ENCODE measurements at regions not wholly inside any gene's neighbourhood (a gene's known extent, or its start where the extent isn't known, plus 50 kb on each side); places are given as distances from the start of the nearest gene placed in this dataset.
"Not testable (repeated sequence)": the region's sequence is repeated elsewhere in the genome, so short reads cannot be mapped to it uniquely, and the experiment has no call there.

- H4K12ac ChIP-seq (ENCODE audit: low read depth, low read length): no peak overlapping the region
- no peak overlapping the region for H2BK5ac ChIP-seq (ENCODE audit: low read depth, low read length, poor library complexity)
- no peaks in the 10 kb centered on the region for H3K9me3 ChIP-seq (ENCODE audit: insufficient read depth, low read depth, low read length)
- H3K27ac ChIP-seq (ENCODE audit: low read depth, low read length): no peak overlapping the region
- H2AK5ac ChIP-seq (ENCODE audit: low read length): no peak overlapping the region
- H3K18ac ChIP-seq (ENCODE audit: low read length): no peak overlapping the region
- H3K79me1 ChIP-seq (ENCODE audit: low read length): no peaks in the 10 kb centered on the region
- H3K23ac ChIP-seq (ENCODE audit: low read length): no peak overlapping the region
- H4K8ac ChIP-seq (ENCODE audit: low read depth, low read length): no peak overlapping the region
- H3K4me1 ChIP-seq (ENCODE audit: control insufficient read depth in 1 of 2, insufficient read depth in 2 of 2, low read length in 2 of 2): peaks cover 0 to 3% of the 10 kb centered on the region in 2 experiments
- H2BK120ac ChIP-seq (ENCODE audit: insufficient read depth, low read length, poor library complexity): no peak overlapping the region
- no peak overlapping the region for H2AFZ ChIP-seq (ENCODE audit: insufficient read depth, low read length, poor library complexity)
- no peak overlapping the region for H3K4ac ChIP-seq (ENCODE audit: low read depth, low read length)
- H3K9ac ChIP-seq (ENCODE audit: low read length): no peak overlapping the region
- WGBS (ENCODE audit: extremely low coverage, insufficient coverage, insufficient read length): no CpG with 5 or more reads among the region's 5 CpGs
- H3K27me3 ChIP-seq (ENCODE audit: insufficient read depth, low read length): no peaks in the 10 kb centered on the region
- DNase-seq: no peak
- H3K4me3 ChIP-seq (ENCODE audit: low read depth, low read length): no peak overlapping the region
- H4K91ac ChIP-seq (ENCODE audit: low read depth, low read length): no peak overlapping the region
- no peak overlapping the region for H2BK12ac ChIP-seq (ENCODE audit: low read length)
- no peaks in the 10 kb centered on the region for H3K79me2 ChIP-seq (ENCODE audit: control insufficient read depth, insufficient read depth, low read length, poor library complexity)
- no peaks in the 10 kb centered on the region for H3K36me3 ChIP-seq (ENCODE audit: control insufficient read depth in 1 of 2, insufficient read depth in 2 of 2, low read length in 2 of 2)
- no peak overlapping the region for H3K4me2 ChIP-seq (ENCODE audit: low read length)
- no peak overlapping the region for H3K14ac ChIP-seq (ENCODE audit: low read length)
Observed at GRCh38 chr11:82404981-82405380, 328.7 kb downstream of the FAM181B start.

- Histone ChIP-seq H3K4ac (ENCODE audit: low read depth, low read length) (no peak overlapping the region), H2BK5ac (ENCODE audit: low read depth, low read length, poor library complexity) (no peak overlapping the region), H2AFZ (ENCODE audit: insufficient read depth, low read length, poor library complexity) (no peak overlapping the region), H2AK5ac (ENCODE audit: low read length) (no peak overlapping the region), H4K12ac (ENCODE audit: low read depth, low read length) (no peak overlapping the region), H3K4me3 (ENCODE audit: low read depth, low read length) (no peak overlapping the region), H3K4me2 (ENCODE audit: low read length) (no peak overlapping the region), H3K79me2 (ENCODE audit: control insufficient read depth, insufficient read depth, low read length, poor library complexity) (no peaks in the 10 kb centered on the region), H3K36me3 (ENCODE audit: control insufficient read depth in 1 of 2, insufficient read depth in 2 of 2, low read length in 2 of 2) (no peaks in the 10 kb centered on the region), H3K9me3 (ENCODE audit: insufficient read depth, low read depth, low read length) (no peaks in the 10 kb centered on the region), H3K4me1 (ENCODE audit: control insufficient read depth in 1 of 2, insufficient read depth in 2 of 2, low read length in 2 of 2) (peaks cover 0 to 3% of the 10 kb centered on the region in 2 experiments), H4K91ac (ENCODE audit: low read depth, low read length) (no peak overlapping the region), H4K8ac (ENCODE audit: low read depth, low read length) (no peak overlapping the region), H3K79me1 (ENCODE audit: low read length) (no peaks in the 10 kb centered on the region), H2BK12ac (ENCODE audit: low read length) (no peak overlapping the region), H3K27me3 (ENCODE audit: insufficient read depth, low read length) (no peaks in the 10 kb centered on the region), H2BK120ac (ENCODE audit: insufficient read depth, low read length, poor library complexity) (no peak overlapping the region), H3K27ac (ENCODE audit: low read depth, low read length) (no peak overlapping the region), H3K18ac (ENCODE audit: low read length) (no peak overlapping the region), H3K14ac (ENCODE audit: low read length) (no peak overlapping the region), H3K9ac (ENCODE audit: low read length) (no peak overlapping the region), H3K23ac (ENCODE audit: low read length) (no peak overlapping the region)
- WGBS (ENCODE audit: extremely low coverage, insufficient coverage, insufficient read length): no CpG with 5 or more reads among the region's 49 CpGs
- DNase-seq: peak; percentile 42 to 48
Observed at GRCh38 chr11:82403640-82404305, 329.9 kb downstream of the FAM181B start.

GRCh38 chr11:82398300-82398815 is 335.3 kb downstream of the FAM181B start:
- no peak overlapping the region for H3K18ac ChIP-seq (ENCODE audit: low read length)
- peak overlapping the region; percentile 22 for H3K23ac ChIP-seq (ENCODE audit: low read length)
- no peaks in the 10 kb centered on the region for H3K4me1 ChIP-seq (ENCODE audit: control insufficient read depth in 1 of 2, insufficient read depth in 2 of 2, low read length in 2 of 2)
- H4K8ac ChIP-seq (ENCODE audit: low read depth, low read length): no peak overlapping the region
- H3K9me3 ChIP-seq (ENCODE audit: insufficient read depth, low read depth, low read length): no peaks in the 10 kb centered on the region
- no peak overlapping the region for H3K27ac ChIP-seq (ENCODE audit: low read depth, low read length)
- H3K4me2 ChIP-seq (ENCODE audit: low read length): no peak overlapping the region
- H3K79me2 ChIP-seq (ENCODE audit: control insufficient read depth, insufficient read depth, low read length, poor library complexity): no peaks in the 10 kb centered on the region
- H3K36me3 ChIP-seq (ENCODE audit: control insufficient read depth in 1 of 2, insufficient read depth in 2 of 2, low read length in 2 of 2): no peaks in the 10 kb centered on the region
- no CpG with 5 or more reads among the region's 4 CpGs for WGBS (ENCODE audit: extremely low coverage, insufficient coverage, insufficient read length)
- H3K9ac ChIP-seq (ENCODE audit: low read length): no peak overlapping the region
- no peak overlapping the region for H3K14ac ChIP-seq (ENCODE audit: low read length)
- no peak overlapping the region for H2BK12ac ChIP-seq (ENCODE audit: low read length)
- H3K4me3 ChIP-seq (ENCODE audit: low read depth, low read length): no peak overlapping the region
- no peak overlapping the region for H4K91ac ChIP-seq (ENCODE audit: low read depth, low read length)
- no peak overlapping the region for H3K4ac ChIP-seq (ENCODE audit: low read depth, low read length)
- H2AFZ ChIP-seq (ENCODE audit: insufficient read depth, low read length, poor library complexity): no peak overlapping the region
- peak; percentile 52 to 71 for DNase-seq
- H3K79me1 ChIP-seq (ENCODE audit: low read length): no peaks in the 10 kb centered on the region
- H3K27me3 ChIP-seq (ENCODE audit: insufficient read depth, low read length): no peaks in the 10 kb centered on the region
- H2BK5ac ChIP-seq (ENCODE audit: low read depth, low read length, poor library complexity): no peak overlapping the region
- no peak overlapping the region for H4K12ac ChIP-seq (ENCODE audit: low read depth, low read length)
- no peak overlapping the region for H2AK5ac ChIP-seq (ENCODE audit: low read length)
- no peak overlapping the region for H2BK120ac ChIP-seq (ENCODE audit: insufficient read depth, low read length, poor library complexity)

GRCh38 chr11:82396639-82397038 is 337.0 kb downstream of the FAM181B start:
- not testable (repeated sequence) for H3K4me2 ChIP-seq (ENCODE audit: low read length); H3K18ac ChIP-seq (ENCODE audit: low read length); H2BK120ac ChIP-seq (ENCODE audit: insufficient read depth, low read length, poor library complexity); H3K14ac ChIP-seq (ENCODE audit: low read length); H3K27me3 ChIP-seq (ENCODE audit: insufficient read depth, low read length); H3K36me3 ChIP-seq (ENCODE audit: control insufficient read depth in 1 of 2, insufficient read depth in 2 of 2, low read length in 2 of 2); H2BK12ac ChIP-seq (ENCODE audit: low read length); H3K4ac ChIP-seq (ENCODE audit: low read depth, low read length); H3K9ac ChIP-seq (ENCODE audit: low read length); H2AK5ac ChIP-seq (ENCODE audit: low read length); H3K79me2 ChIP-seq (ENCODE audit: control insufficient read depth, insufficient read depth, low read length, poor library complexity); H3K79me1 ChIP-seq (ENCODE audit: low read length); H3K4me3 ChIP-seq (ENCODE audit: low read depth, low read length); H3K23ac ChIP-seq (ENCODE audit: low read length); H3K9me3 ChIP-seq (ENCODE audit: insufficient read depth, low read depth, low read length); H3K4me1 ChIP-seq (ENCODE audit: control insufficient read depth in 1 of 2, insufficient read depth in 2 of 2, low read length in 2 of 2); H4K8ac ChIP-seq (ENCODE audit: low read depth, low read length); H3K27ac ChIP-seq (ENCODE audit: low read depth, low read length); H4K91ac ChIP-seq (ENCODE audit: low read depth, low read length); H2AFZ ChIP-seq (ENCODE audit: insufficient read depth, low read length, poor library complexity); H4K12ac ChIP-seq (ENCODE audit: low read depth, low read length); H2BK5ac ChIP-seq (ENCODE audit: low read depth, low read length, poor library complexity)
- DNase-seq: peak; percentile 45 to 49
- no CpG with 5 or more reads among the region's 5 CpGs for WGBS (ENCODE audit: extremely low coverage, insufficient coverage, insufficient read length)

Data from trophoblast cell (in vitro differentiated cells and primary cell).